ENCODE measurements at regions not wholly inside any gene's neighbourhood (a gene's known extent, or its start where the extent isn't known, plus 50 kb on each side); places are given as distances from the start of the nearest gene placed in this dataset.

DNA sequence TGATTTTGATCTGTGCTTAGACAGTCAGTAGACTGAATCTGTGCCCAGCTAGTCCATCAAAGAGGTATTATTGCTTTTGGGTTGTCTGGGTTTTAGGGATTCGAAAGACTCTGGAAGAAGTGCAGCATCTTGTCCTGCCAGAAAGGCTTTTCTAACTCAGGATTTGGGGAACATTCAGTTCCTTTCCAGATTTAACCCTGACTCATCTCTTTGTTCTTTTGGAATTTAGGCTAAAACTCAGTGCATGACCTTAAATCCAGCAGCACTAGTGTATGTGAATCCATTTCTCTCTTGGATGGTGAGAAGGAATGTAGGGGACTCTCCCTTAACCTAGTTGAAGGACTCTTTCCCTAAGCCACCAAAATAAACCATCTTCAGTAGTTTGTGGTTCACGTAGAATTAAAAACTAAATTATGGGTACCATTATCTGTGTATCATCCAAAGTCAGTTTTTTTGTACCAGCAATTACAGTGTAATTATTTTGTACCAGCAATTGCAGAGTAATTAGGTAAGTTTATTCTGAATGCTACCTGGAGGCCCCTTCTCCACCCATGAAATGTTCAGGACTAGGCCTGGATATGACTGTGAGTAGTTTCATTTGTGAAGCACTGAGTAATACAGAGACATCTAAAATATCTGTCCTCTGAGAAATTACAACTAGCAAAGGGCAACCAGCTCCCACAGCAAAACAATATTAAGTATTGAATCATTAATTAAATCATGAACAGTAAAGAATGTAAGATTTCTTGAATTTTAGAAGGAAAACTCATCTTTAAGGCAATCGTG, 384.0 kb downstream of the TMA16 start:
- no peak for DNase-seq

DNA sequence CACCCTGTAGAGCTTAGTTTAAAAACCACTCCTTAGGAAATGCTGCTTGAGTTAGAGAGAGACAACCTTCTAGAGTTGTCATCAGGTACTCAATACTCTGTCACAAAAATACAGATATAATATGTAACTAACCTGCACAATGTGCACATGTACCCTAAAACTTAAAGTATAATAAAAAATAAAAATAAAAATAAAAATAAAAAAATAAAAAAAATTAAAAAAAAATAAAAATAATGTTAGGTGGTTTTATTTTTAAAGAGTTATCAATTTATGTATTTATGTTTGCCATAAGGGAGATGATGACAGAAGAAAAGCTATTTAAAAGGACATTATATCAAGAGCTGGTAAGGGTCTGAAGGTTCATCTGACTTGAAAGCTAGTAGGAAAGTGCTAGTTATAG, 397.9 kb downstream of the TMA16 start:
- DNase-seq, result no peak

DNA sequence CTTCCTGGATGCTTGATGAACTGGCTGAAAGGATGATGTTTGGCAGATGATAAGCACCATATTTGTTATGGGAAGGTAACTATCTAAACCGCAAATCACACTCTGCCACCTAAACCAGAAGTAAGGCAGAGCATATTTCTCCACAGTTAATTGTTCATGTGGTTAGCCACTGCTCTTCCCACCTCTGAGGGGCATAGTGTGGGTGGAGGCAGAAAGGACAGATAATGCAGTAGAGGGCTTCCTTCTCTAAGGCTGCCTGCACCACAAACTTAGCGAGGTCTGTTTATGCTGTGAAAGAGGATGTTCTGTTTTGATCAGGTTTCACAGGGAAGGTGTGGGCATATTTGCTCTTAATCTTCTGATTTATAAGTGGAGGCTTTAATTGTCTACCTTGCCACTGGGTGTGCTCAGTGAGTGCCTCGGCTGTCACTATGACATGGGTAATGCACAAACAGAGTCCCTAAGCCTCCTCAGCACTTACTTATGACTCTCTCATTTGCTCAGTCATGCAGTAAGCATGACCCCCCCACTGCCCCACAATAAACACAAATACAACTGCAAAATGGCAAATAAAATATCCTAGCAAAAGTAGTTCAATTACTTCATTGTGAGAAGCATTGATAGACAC, 401.0 kb downstream of the TMA16 start:
- no peak for DNase-seq

DNA sequence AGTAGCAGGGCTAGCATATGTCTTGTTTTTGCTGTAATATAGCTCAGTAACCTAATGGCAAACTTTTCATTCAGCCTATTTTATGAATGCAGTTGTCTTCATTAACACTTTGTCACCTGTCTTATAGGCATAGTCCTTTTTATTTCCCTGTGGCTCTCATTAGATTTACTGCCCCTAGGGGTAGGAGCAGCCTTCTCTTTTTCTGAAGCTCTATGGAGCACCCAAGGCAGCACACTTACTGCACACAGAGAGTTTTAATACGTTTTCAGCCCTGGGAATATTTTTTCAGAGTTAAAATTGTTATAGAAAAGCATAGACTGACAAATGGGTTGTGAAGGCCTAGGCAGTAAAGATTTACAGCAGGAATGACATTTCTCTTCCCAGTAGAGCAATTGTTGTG, 406.8 kb downstream of the TMA16 start:
- no peak for DNase-seq

DNA sequence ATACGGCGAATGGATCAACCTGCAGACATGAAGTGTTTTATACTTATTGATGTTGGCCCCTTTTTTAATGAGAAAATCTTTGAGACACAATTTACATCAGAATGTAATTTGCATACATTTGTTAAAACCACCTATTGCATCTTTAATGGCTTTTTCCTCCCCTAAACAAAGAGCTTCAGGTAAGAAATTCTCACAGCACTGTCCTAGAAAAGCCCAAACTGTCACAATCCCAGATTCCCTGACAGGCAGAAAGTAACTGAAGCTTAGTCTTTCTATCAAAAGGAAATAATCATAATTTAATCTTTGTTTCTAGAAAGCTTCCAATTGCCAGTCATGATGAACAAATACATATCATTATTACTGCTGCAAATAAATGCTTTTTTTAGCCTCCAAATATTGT, 407.9 kb downstream of the TMA16 start:
- DNase-seq, result no peak

DNA sequence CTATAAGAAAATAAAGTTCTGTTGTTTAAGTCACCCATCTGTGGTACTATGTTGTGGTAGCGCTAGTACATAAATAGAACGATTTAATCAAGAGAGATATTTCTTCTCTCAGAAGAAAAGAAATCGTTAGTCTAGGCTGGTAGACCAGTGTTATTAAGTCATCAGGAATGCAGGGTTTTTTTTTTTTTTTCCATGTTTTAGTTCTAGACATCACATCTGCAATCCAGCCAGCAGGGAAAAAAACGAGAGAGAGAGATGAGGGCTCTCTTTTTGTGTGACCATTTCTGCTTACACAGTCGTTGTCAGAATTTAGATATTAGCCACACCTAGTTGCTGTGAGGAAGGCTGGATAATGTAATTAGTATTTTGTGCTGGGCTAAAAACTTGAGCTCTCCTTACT, 417.4 kb downstream of the TMA16 start:
- DNase-seq, result peak; percentile 13

- no peak for DNase-seq
These were observed 419.1 kb downstream of the TMA16 start for GRCh38 chr4:163913571-163913970.

DNA sequence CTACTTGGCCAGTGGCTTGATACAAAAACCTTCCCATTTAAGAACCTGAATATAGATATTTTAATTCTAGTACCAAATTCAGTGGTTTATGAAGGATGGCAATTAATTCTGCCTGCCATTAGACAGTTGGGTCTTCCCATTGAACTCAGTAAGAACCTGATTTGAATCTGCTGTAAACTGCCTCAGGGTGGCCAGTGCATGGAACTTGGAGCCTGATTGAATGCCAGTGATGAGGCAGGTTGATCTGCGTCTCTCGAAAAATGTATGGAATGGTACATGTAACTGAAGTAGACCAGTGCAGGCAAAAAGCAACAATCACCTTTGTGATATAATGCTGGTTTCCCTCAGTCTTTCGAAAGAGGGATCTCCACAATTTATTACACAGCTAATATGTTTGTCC, 421.4 kb downstream of the TMA16 start:
- DNase-seq, result no peak

- DNase-seq, result no peak
These were observed 425.9 kb downstream of the TMA16 start for GRCh38 chr4:163920426-163920825.

DNA sequence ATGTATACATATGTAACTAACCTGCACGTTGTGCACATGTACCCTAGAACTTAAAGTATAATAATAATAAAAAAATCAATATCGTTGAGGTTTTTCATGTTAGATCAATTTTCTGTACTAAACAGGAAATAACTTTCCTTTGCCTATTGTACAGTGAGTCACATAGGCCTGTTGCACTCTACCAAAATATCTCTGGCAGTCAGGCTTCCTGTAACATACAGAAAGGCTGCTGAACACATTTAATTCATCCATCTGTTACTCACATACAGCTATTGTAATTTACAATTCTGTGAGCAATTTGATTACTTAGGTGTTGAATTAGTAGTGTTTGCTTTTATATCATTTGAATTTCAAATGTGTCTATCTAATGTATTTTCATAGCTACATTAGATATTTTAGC, 427.8 kb downstream of the TMA16 start:
- DNase-seq, result no peak

GRCh38 chr4:163923092-163923491, 428.6 kb downstream of the TMA16 start:
- no peak for DNase-seq

- no peak for DNase-seq
These were observed 435.6 kb downstream of the TMA16 start for GRCh38 chr4:163930086-163930485.

DNA sequence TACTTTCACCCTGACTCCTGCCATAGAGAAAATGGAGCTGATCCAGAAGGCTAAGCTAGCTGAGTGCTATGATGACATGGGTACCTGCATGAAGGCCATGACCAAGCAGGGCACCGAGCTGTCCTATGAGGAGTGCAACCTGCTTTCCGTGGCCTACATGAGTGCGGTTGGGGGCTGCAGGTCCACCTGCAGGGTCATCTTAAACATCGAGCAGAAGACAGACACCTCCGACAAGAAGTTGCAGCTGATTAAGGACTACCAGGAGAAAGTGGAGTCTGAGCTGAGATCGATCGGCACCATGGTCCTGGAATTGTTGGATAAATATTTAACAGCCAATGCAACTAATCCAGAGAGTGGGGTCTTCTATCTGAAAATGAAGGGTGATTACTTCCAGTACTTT, 438.0 kb downstream of the TMA16 start:
- DNase-seq, result no peak

DNA sequence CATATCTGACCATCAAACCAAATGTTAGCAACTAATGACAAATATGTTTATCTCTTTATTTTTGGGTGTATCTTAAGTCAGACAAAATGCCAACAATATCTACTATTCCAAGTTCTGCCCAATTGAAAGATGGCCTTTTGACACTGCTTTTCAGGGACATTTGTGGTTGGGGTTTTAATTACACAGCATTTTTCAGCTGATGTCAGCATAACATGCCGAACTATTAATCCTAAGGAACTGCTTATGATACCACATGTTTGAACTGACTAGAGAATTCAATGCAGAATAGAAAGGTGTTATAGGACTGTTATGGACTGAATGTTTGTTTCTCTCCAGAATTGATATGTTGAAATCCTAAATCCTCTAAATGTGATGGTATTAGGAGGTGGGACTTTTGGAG, 445.1 kb downstream of the TMA16 start:
- DNase-seq, result no peak

- DNase-seq, result peak; percentile 7
These were observed 446.9 kb downstream of the TMA16 start for GRCh38 chr4:163941221-163941905.

- no peak for DNase-seq
These were observed 454.5 kb downstream of the TMA16 start for GRCh38 chr4:163948920-163949455.

DNA sequence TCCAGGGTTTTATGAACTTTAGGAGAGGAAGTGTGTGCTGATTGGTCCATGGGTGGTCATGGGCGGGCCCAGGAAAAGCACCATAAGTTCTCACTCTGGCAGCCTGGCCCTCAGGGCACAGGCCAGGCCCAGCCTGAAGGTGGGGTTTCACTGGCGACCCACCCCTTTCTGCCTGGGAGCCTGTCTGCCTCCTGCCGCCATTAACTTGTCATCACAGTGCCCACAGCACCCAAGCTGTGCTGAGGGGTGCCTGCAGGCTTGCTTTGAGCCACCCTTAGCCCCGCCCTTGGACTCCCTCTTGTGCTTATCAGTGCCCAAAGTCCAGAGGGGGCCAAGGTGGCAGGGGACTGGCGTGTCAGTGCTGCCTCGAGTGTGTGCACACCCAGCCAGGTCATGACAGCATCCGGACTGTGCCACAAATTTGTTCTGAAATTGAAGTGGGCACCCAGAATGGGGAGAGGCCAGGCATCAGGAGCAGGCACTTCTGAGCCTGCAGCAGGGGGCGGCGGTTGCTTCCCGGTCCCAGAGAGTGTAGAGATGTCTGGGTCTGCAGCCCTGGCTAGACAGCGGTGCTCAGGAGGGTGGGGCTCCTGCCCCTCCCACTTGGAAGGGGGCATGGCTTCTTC, 455.6 kb downstream of the TMA16 start:
- DNase-seq, result no peak

DNA sequence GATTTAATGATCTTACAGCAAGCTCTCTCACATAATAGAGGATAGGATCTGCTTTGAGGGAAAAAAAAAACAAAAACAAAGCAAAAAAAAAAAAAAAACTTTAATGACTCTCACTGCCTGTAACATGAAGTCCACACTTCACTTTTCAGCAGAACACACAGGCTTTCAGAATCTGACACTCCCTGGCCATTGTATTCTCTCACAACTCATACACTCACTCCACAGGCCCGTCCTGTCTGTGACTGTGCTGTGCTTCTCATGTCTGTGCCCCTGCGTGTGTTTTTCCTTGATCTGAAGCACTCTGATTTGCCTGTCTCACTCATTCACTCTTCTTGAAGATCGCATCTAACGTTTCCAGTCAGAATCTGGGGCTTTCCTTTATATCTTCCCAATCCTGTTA, 460.8 kb downstream of the TMA16 start:
- DNase-seq, result no peak

- no peak for DNase-seq
These were observed 464.3 kb downstream of the TMA16 start for GRCh38 chr4:163958751-163959150.

- DNase-seq, result no peak
These were observed 465.4 kb downstream of the TMA16 start for GRCh38 chr4:163959932-163960331.

DNA sequence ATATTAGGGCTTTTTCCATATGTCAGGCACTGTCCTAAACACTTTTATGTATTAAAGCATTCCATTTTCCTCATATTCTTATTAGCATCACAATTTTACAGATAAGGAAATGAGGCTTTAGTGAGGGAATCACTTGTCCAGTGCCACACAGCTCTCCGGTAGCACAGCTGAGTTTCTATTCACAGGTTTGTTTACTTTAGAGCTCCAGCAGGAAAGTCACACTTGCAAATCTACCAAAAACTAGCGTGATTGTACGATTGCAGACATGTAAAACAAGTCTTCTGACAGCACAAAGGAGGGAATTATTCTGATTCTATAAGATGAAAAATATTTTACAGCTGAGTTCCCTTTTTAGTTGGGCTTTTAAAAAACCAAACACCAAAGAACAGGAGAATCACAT, 472.1 kb downstream of the TMA16 start:
- DNase-seq, result no peak

GRCh38 chr4:163967263-163967662, 472.8 kb downstream of the TMA16 start:
- DNase-seq, result no peak

GRCh38 chr4:163967710-163968109, 473.2 kb downstream of the TMA16 start:
- no peak for DNase-seq

DNA sequence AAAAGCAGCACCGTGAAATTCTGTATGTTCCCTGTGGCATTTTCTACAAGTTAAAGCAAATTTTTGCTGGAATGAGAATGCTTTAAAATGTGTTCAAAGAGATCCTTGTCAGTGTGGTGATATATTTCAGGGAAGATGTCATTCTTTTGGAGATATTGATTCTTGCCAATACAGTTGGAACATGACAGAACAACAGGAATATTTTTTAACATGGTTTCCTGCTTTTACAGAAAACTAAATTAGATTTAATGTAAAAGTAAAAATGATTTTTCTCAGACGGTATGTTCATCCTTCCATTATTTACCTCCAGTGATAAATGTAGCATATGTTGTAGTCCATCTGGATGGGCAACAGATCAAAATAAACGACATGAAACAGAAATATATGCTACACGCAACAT, 474.8 kb downstream of the TMA16 start:
- DNase-seq, result no peak

Measured in kidney glomerular epithelial cell (primary cell).